WTC11 (cell line): ENCODE measurements at regions not wholly inside any gene's neighbourhood (a gene's known extent, or its start where the extent isn't known, plus 50 kb on each side); places are given as distances from the start of the nearest gene placed in this dataset.

Experiments
- ATAC-seq: fragments of 200-7000 bp; cut with Tn5 transposase; 2 replicates; pipeline ENCODE4 v1.10.0; 2021; ENCODE audit warnings: mild to moderate bottlenecking, moderate library complexity
- CTCF ChIA-PET: fragments of 300-600 bp; sonication (Branson Sonifier 250); formaldehyde crosslinking; loops from one replicate; lab custom pipeline; 2021; ENCODE audit warnings: antibody characterized with exemption; lab: Charles Lee
- POLR2A ChIA-PET: fragments of 350-600 bp; sonication (Branson Sonifier 250); formaldehyde crosslinking; loops from one replicate; lab custom pipeline; 2021; ENCODE audit warnings: antibody characterized with exemption; lab: Charles Lee
- DNase-seq: peaks from one replicate; pipeline ENCODE4 v3.0.0; 2021; ENCODE audit warnings: low spot score
- H3K27ac Mint-ChIP-seq: 2 replicates; pipeline ENCODE4 v1.8.0; 2021; ENCODE audit warnings: mixed read lengths
- H3K27me3 Mint-ChIP-seq: 2 replicates; pipeline ENCODE4 v1.8.0; 2021; ENCODE audit warnings: low read depth, mild to moderate bottlenecking, moderate library complexity, mixed read lengths
- H3K36me3 Mint-ChIP-seq: 2 replicates; pipeline ENCODE4 v1.8.0; 2021; ENCODE audit warnings: mixed read lengths
- H3K4me1 Mint-ChIP-seq: 2 replicates; pipeline ENCODE4 v1.8.0; 2022; ENCODE audit warnings: mixed read lengths
- H3K4me3 Mint-ChIP-seq: 2 replicates; pipeline ENCODE4 v1.8.0; 2021; ENCODE audit warnings: mild to moderate bottlenecking, moderate library complexity, mixed read lengths
- H3K9me3 Mint-ChIP-seq: 2 replicates; pipeline ENCODE4 v1.8.0; 2021; ENCODE audit warnings: mixed read lengths
- CREM ChIP-seq: sonication (generic); formaldehyde crosslinking; IDR thresholded peaks from 2 replicates; pipeline ENCODE4 v1.8.1; 2022; ENCODE audit warnings: mild to moderate bottlenecking, missing genetic modification reagents, moderate library complexity
- ELF4 ChIP-seq: sonication (generic); formaldehyde crosslinking; IDR thresholded peaks from 2 replicates; pipeline ENCODE4 v1.8.1; 2022; ENCODE audit warnings: low read depth, mild to moderate bottlenecking, moderate library complexity, missing genetic modification reagents
- FOXK1 ChIP-seq: sonication (generic); formaldehyde crosslinking; IDR thresholded peaks from 2 replicates; pipeline ENCODE4 v1.8.0; 2022; ENCODE audit warnings: mild to moderate bottlenecking, moderate library complexity, missing genetic modification reagents
- GTF2I ChIP-seq: fragments of 250-450 bp; sonication (Bioruptor Pico); conservative IDR thresholded peaks from 2 replicates; pipeline ENCODE4 v1.4.0; 2021; ENCODE audit warnings: mild to moderate bottlenecking
- SP1 ChIP-seq: sonication (generic); formaldehyde crosslinking; conservative IDR thresholded peaks from 2 replicates; pipeline ENCODE4 v1.8.1; 2022; ENCODE audit warnings: missing genetic modification reagents
- TCF7 ChIP-seq: sonication (generic); formaldehyde crosslinking; IDR thresholded peaks from 2 replicates; pipeline ENCODE4 v1.8.0; 2022; ENCODE audit warnings: mild to moderate bottlenecking, low read depth, missing genetic modification reagents, moderate library complexity
- TEAD1 ChIP-seq: sonication (generic); formaldehyde crosslinking; IDR thresholded peaks from 2 replicates; pipeline ENCODE4 v1.8.0; 2022; ENCODE audit warnings: mild to moderate bottlenecking, missing genetic modification reagents
- TEAD4 ChIP-seq: sonication (generic); formaldehyde crosslinking; IDR thresholded peaks from 2 replicates; pipeline ENCODE4 v1.8.0; 2022; ENCODE audit warnings: mild to moderate bottlenecking, missing genetic modification reagents
- ZNF671 ChIP-seq: fragments of 250-450 bp; sonication (Bioruptor Pico); IDR thresholded peaks from 2 replicates; pipeline ENCODE4 v1.8.0; 2021; ENCODE audit warnings: mild to moderate bottlenecking
- TF ChIP-seq, protein P1 (sequence below): sonication (generic); formaldehyde crosslinking; conservative IDR thresholded peaks from 2 replicates; pipeline ENCODE4 v1.8.1; 2022; ENCODE audit warnings: mild to moderate bottlenecking, missing genetic modification reagents
- TF ChIP-seq, protein P2 (sequence below): sonication (generic); formaldehyde crosslinking; IDR thresholded peaks from 2 replicates; pipeline ENCODE4 v1.8.0; 2022; ENCODE audit warnings: mild to moderate bottlenecking, missing genetic modification reagents
- TF ChIP-seq, protein P3 (sequence below): sonication (generic); formaldehyde crosslinking; IDR thresholded peaks from 2 replicates; pipeline ENCODE4 v1.8.1; 2022; ENCODE audit warnings: low read depth, missing genetic modification reagents, borderline replicate concordance
- TF ChIP-seq, protein P4 (sequence below): sonication (generic); formaldehyde crosslinking; IDR thresholded peaks from 2 replicates; pipeline ENCODE4 v1.8.1; 2022; ENCODE audit warnings: missing genetic modification reagents, borderline replicate concordance
- TF ChIP-seq, protein P5 (sequence below): sonication (generic); formaldehyde crosslinking; IDR thresholded peaks from 2 replicates; pipeline ENCODE4 v1.8.1; 2023; ENCODE audit warnings: mild to moderate bottlenecking, moderate library complexity, missing genetic modification reagents
- TF ChIP-seq, protein P6 (sequence below): sonication (generic); formaldehyde crosslinking; IDR thresholded peaks from 2 replicates; pipeline ENCODE4 v1.8.0; 2022; ENCODE audit warnings: missing genetic modification reagents
- TF ChIP-seq, protein P7 (sequence below): sonication (generic); formaldehyde crosslinking; IDR thresholded peaks from 2 replicates; pipeline ENCODE4 v1.8.1; 2022; ENCODE audit warnings: low read depth, mild to moderate bottlenecking, moderate library complexity, missing genetic modification reagents, borderline replicate concordance

DNA sequence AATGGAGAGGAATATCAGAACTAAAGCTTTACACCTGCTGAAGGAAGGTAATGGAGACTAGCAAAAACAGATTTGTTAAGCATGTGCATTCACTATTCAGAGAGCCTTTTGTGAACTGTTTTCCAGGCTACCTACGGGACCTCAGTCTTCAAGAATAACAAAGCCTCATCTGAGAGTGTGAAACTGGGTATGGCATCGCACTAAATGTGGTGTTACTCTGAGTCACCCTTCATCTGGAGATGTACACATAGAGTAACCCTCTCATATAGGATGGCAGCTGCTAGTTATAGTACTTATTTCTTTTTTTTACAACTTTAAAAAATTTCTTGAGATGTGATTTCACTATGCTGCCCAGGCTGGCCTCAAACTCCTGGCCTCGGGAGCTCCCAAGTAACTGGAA lies 306.8 kb downstream of the ZNF608 start:
- TF ChIP-seq, protein P1, sequence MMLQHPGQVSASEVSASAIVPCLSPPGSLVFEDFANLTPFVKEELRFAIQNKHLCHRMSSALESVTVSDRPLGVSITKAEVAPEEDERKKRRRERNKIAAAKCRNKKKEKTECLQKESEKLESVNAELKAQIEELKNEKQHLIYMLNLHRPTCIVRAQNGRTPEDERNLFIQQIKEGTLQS (CRISPR knock-in tag), result no peak
- TF ChIP-seq CREM (CRISPR knock-in tag) (no peak), ELF4 (CRISPR knock-in tag) (no peak), TEAD4 (no peak)
- TF ChIP-seq, protein P2, sequence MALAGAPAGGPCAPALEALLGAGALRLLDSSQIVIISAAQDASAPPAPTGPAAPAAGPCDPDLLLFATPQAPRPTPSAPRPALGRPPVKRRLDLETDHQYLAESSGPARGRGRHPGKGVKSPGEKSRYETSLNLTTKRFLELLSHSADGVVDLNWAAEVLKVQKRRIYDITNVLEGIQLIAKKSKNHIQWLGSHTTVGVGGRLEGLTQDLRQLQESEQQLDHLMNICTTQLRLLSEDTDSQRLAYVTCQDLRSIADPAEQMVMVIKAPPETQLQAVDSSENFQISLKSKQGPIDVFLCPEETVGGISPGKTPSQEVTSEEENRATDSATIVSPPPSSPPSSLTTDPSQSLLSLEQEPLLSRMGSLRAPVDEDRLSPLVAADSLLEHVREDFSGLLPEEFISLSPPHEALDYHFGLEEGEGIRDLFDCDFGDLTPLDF (CRISPR knock-in tag), result no peak
- TF ChIP-seq, protein P3, sequence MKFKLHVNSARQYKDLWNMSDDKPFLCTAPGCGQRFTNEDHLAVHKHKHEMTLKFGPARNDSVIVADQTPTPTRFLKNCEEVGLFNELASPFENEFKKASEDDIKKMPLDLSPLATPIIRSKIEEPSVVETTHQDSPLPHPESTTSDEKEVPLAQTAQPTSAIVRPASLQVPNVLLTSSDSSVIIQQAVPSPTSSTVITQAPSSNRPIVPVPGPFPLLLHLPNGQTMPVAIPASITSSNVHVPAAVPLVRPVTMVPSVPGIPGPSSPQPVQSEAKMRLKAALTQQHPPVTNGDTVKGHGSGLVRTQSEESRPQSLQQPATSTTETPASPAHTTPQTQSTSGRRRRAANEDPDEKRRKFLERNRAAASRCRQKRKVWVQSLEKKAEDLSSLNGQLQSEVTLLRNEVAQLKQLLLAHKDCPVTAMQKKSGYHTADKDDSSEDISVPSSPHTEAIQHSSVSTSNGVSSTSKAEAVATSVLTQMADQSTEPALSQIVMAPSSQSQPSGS (CRISPR knock-in tag), result no peak
- TF ChIP-seq, protein P4, sequence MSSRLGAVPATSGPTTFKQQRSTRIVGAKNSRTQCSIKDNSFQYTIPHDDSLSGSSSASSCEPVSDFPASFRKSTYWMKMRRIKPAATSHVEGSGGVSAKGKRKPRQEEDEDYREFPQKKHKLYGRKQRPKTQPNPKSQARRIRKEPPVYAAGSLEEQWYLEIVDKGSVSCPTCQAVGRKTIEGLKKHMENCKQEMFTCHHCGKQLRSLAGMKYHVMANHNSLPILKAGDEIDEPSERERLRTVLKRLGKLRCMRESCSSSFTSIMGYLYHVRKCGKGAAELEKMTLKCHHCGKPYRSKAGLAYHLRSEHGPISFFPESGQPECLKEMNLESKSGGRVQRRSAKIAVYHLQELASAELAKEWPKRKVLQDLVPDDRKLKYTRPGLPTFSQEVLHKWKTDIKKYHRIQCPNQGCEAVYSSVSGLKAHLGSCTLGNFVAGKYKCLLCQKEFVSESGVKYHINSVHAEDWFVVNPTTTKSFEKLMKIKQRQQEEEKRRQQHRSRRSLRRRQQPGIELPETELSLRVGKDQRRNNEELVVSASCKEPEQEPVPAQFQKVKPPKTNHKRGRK, result no peak
- Mint-ChIP-seq H3K27ac (peak overlapping the region; percentile 96), H3K4me1 (peaks cover 61% of the 10 kb centered on the region), H3K36me3 (peaks cover 15% of the 10 kb centered on the region), H3K4me3 (0 out of 2 replicates have a peak overlapping the region, but pooled peaks have one; percentile 22), H3K9me3 (peaks cover 12% of the 10 kb centered on the region), H3K27me3 (no peaks in the 10 kb centered on the region)
- ChIA-PET POLR2A (interaction anchor here (0.7 kb wide), 1 partner anchor 445 kb away, joined by 4 read pairs; no protein-coding TSS in a partner anchor), CTCF (no interaction called here)
- ATAC-seq (no peak), DNase-seq (no peak)

DNA sequence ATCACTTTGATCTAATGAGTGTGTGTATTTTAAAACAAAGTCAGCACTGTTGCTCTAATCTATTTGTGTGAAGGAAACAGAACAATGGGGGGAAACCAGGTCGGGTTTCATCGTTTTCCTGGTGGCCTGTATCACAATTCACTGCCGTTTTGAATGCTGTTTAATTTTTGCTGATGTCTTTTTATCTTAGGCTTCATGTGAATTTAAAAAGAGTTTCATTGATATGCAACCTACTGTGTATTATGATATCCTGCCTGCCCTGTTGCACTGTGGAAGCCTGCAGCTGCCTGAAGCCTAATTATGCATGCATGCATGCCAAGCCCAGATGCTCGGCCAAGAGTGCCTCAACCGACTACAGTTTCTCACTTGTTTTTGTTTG lies 307.5 kb downstream of the ZNF608 start:
- ATAC-seq (peak; percentile 79), DNase-seq (peak; percentile 43)
- TF ChIP-seq ZNF671 (no peak), SP1 (CRISPR knock-in tag) (peak; percentile 27; the same call in 1 of the 2 replicates), GTF2I (CRISPR knock-in tag) (no peak), TEAD1 (CRISPR knock-in tag) (peak; percentile 38; the same call in 1 of the 2 replicates), FOXK1 (CRISPR knock-in tag) (0 out of 2 replicates have a peak, but pooled peaks have one; percentile 20)
- H3K9me3 Mint-ChIP-seq, result peaks cover 19% of the 10 kb centered on the region
- H3K27me3 Mint-ChIP-seq, result no peaks in the 10 kb centered on the region
- peaks cover 22% of the 10 kb centered on the region for H3K36me3 Mint-ChIP-seq
- H3K4me3 Mint-ChIP-seq, result peak overlapping the region; percentile 22
- ChIA-PET CTCF (no interaction called here), POLR2A (no interaction called here)
- peak overlapping the region; percentile 96 for H3K27ac Mint-ChIP-seq
- H3K4me1 Mint-ChIP-seq, result peaks cover 61% of the 10 kb centered on the region

DNA sequence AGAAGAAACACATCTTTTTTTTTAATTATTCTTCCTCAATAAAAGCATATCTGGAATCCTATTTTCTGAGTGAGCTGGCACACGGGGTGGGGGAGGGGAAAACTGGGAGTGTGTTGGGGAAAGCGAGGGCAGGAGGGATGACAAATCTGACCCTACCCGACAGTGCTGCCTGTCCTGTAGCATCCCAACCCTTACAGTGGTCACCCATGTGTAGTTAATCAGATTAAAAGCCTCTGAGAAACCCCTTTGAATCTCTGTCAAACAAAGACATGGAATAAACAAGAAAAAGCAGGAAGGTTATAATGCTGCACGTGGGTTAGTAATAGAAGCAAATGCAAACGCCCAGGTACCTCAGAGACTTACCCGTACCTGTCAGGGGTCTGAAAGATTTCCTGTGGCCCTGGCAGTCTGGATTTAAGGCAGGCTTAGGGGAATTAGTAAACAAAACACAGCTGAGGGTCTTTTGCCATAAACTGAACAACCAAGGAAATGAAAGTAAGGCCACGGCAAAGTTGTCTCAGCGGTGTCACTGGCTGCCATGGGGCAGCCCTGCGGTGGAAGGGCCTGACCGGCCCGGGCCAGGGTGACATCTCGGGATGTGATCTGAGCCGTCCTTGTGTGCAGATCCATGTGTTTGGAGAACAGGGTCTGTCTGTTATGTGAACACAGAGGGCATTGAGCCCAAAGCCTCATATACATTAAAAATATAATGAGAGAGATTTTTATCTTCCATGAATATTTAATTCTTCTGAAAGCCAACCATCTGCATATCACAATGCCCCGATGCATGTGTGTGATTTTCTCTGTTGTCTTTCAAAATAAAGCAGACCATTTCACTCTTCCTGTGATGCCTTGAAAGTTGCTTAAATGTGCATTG lies 308.2 kb downstream of the ZNF608 start:
- Mint-ChIP-seq H3K9me3 (peaks cover 24% of the 10 kb centered on the region), H3K4me3 (peak overlapping the region; percentile 22), H3K27me3 (no peaks in the 10 kb centered on the region), H3K4me1 (peaks cover 61% of the 10 kb centered on the region), H3K27ac (peak overlapping the region; percentile 96), H3K36me3 (peaks cover 25% of the 10 kb centered on the region)
- peak; percentile 73 for ATAC-seq
- TF ChIP-seq TCF7, result no peak
- TF ChIP-seq, protein P5, sequence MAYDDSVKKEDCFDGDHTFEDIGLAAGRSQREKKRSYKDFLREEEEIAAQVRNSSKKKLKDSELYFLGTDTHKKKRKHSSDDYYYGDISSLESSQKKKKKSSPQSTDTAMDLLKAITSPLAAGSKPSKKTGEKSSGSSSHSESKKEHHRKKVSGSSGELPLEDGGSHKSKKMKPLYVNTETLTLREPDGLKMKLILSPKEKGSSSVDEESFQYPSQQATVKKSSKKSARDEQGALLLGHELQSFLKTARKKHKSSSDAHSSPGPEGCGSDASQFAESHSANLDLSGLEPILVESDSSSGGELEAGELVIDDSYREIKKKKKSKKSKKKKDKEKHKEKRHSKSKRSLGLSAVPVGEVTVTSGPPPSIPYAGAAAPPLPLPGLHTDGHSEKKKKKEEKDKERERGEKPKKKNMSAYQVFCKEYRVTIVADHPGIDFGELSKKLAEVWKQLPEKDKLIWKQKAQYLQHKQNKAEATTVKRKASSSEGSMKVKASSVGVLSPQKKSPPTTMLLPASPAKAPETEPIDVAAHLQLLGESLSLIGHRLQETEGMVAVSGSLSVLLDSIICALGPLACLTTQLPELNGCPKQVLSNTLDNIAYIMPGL (CRISPR knock-in tag), result no peak
- TF ChIP-seq, protein P6, sequence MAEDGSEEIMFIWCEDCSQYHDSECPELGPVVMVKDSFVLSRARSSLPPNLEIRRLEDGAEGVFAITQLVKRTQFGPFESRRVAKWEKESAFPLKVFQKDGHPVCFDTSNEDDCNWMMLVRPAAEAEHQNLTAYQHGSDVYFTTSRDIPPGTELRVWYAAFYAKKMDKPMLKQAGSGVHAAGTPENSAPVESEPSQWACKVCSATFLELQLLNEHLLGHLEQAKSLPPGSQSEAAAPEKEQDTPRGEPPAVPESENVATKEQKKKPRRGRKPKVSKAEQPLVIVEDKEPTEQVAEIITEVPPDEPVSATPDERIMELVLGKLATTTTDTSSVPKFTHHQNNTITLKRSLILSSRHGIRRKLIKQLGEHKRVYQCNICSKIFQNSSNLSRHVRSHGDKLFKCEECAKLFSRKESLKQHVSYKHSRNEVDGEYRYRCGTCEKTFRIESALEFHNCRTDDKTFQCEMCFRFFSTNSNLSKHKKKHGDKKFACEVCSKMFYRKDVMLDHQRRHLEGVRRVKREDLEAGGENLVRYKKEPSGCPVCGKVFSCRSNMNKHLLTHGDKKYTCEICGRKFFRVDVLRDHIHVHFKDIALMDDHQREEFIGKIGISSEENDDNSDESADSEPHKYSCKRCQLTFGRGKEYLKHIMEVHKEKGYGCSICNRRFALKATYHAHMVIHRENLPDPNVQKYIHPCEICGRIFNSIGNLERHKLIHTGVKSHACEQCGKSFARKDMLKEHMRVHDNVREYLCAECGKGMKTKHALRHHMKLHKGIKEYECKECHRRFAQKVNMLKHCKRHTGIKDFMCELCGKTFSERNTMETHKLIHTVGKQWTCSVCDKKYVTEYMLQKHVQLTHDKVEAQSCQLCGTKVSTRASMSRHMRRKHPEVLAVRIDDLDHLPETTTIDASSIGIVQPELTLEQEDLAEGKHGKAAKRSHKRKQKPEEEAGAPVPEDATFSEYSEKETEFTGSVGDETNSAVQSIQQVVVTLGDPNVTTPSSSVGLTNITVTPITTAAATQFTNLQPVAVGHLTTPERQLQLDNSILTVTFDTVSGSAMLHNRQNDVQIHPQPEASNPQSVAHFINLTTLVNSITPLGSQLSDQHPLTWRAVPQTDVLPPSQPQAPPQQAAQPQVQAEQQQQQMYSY (CRISPR knock-in tag), result no peak
- TF ChIP-seq, protein P7, sequence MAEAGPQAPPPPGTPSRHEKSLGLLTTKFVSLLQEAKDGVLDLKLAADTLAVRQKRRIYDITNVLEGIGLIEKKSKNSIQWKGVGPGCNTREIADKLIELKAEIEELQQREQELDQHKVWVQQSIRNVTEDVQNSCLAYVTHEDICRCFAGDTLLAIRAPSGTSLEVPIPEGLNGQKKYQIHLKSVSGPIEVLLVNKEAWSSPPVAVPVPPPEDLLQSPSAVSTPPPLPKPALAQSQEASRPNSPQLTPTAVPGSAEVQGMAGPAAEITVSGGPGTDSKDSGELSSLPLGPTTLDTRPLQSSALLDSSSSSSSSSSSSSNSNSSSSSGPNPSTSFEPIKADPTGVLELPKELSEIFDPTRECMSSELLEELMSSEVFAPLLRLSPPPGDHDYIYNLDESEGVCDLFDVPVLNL (CRISPR knock-in tag), result no peak
- DNase-seq, result peak; percentile 16
- POLR2A ChIA-PET, result no interaction called here
- CTCF ChIA-PET, result no interaction called here
